ENCODE measurements at regions not wholly inside any gene's neighbourhood (a gene's known extent, or its start where the extent isn't known, plus 50 kb on each side); places are given as distances from the start of the nearest gene placed in this dataset.

- DNase-seq (ENCODE audit: low read depth in 4 of 4, low spot score in 3 of 4), result no peak
Observed at GRCh38 chr11:33479231-33479630, 221.4 kb downstream of the C11orf91 start.

GRCh38 chr11:33478111-33478573 is 221.0 kb downstream of the HIPK3 start:
- no peak for DNase-seq (ENCODE audit: low read depth in 4 of 4, low spot score in 3 of 4)

- no peak for DNase-seq (ENCODE audit: low read depth in 4 of 4, low spot score in 3 of 4)
Observed at GRCh38 chr11:33476945-33477606, 219.9 kb downstream of the HIPK3 start.

GRCh38 chr11:33475993-33476392 is 218.8 kb downstream of the HIPK3 start:
- DNase-seq (ENCODE audit: low read depth in 4 of 4, low spot score in 3 of 4), result peak; percentile 29 to 62 (median 48)

GRCh38 chr11:33474866-33475265 is 217.7 kb downstream of the HIPK3 start:
- no peak for DNase-seq (ENCODE audit: low read depth in 4 of 4, low spot score in 3 of 4)

- no peak for DNase-seq (ENCODE audit: low read depth in 4 of 4, low spot score in 3 of 4)
Observed at GRCh38 chr11:33471541-33471940, 214.4 kb downstream of the HIPK3 start.

- no peak for DNase-seq (ENCODE audit: low read depth in 4 of 4, low spot score in 3 of 4)
Observed at GRCh38 chr11:33467966-33468365, 210.8 kb downstream of the HIPK3 start.

- DNase-seq (ENCODE audit: low read depth in 4 of 4, low spot score in 3 of 4), result no peak
Observed at GRCh38 chr11:33463059-33463458, 205.9 kb downstream of the HIPK3 start.

- DNase-seq (ENCODE audit: low read depth in 4 of 4, low spot score in 3 of 4), result no peak
Observed at GRCh38 chr11:33461369-33462125, 204.4 kb downstream of the HIPK3 start.

- no peak for DNase-seq (ENCODE audit: low read depth in 4 of 4, low spot score in 3 of 4)
Observed at GRCh38 chr11:33457948-33458347, 200.8 kb downstream of the HIPK3 start.

- DNase-seq (ENCODE audit: low read depth in 4 of 4, low spot score in 3 of 4), result no peak
Observed at GRCh38 chr11:33455867-33456463, 198.8 kb downstream of the HIPK3 start.

- DNase-seq (ENCODE audit: low read depth in 4 of 4, low spot score in 3 of 4), result no peak
Observed at GRCh38 chr11:33454264-33454663, 197.1 kb downstream of the HIPK3 start.

GRCh38 chr11:33452836-33453624 is 195.8 kb downstream of the HIPK3 start:
- no peak for DNase-seq (ENCODE audit: low read depth in 4 of 4, low spot score in 3 of 4)

- no peak for DNase-seq (ENCODE audit: low read depth in 4 of 4, low spot score in 3 of 4)
Observed at GRCh38 chr11:33451364-33451763, 194.2 kb downstream of the HIPK3 start.

GRCh38 chr11:33449798-33450197 is 192.6 kb downstream of the HIPK3 start:
- DNase-seq (ENCODE audit: low read depth in 4 of 4, low spot score in 3 of 4), result no peak

- no peak for DNase-seq (ENCODE audit: low read depth in 4 of 4, low spot score in 3 of 4)
Observed at GRCh38 chr11:33448461-33449130, 191.4 kb downstream of the HIPK3 start.

- no peak for DNase-seq (ENCODE audit: low read depth in 4 of 4, low spot score in 3 of 4)
Observed at GRCh38 chr11:33445761-33446161, 188.6 kb downstream of the HIPK3 start.

- no peak for DNase-seq (ENCODE audit: low read depth in 4 of 4, low spot score in 3 of 4)
Observed at GRCh38 chr11:33444835-33445594, 187.8 kb downstream of the HIPK3 start.

- no peak for DNase-seq (ENCODE audit: low read depth in 4 of 4, low spot score in 3 of 4)
Observed at GRCh38 chr11:33443684-33444083, 186.5 kb downstream of the HIPK3 start.

- no peak for DNase-seq (ENCODE audit: low read depth in 4 of 4, low spot score in 3 of 4)
Observed at GRCh38 chr11:33438301-33438700, 181.1 kb downstream of the HIPK3 start.
